ENCODE measurements at regions not wholly inside any gene's neighbourhood (a gene's known extent, or its start where the extent isn't known, plus 50 kb on each side); places are given as distances from the start of the nearest gene placed in this dataset.

- TF ChIP-seq POLR2A (IDR thresholded peaks at IDR 0.05) = no peak
- no peak for TF ChIP-seq CTCF (IDR thresholded peaks at IDR 0.05)
These were observed 190.5 kb upstream of the OR13F1 start for GRCh38 chr9:104313396-104314110.

All from testis (tissue), 2 donors.